Hepatocyte (in vitro differentiated cells): ENCODE measurements at regions not wholly inside any gene's neighbourhood (a gene's known extent, or its start where the extent isn't known, plus 50 kb on each side); places are given as distances from the start of the nearest gene placed in this dataset.

Experiments used
- DNase-seq: peaks from one replicate; pipeline ENCODE4 v3.0.0-alpha.2; 2016; ENCODE audit warnings: low spot score
- H2AFZ ChIP-seq: fragments of 200-600 bp; sonication (generic); 2 replicates; pipeline ENCODE4 v1.6.0; 2016; ENCODE audit warnings: antibody characterized with exemption, mild to moderate bottlenecking
- H3K27ac ChIP-seq: fragments of 200-600 bp; sonication (generic); 2 replicates; pipeline ENCODE4 v1.5.1; 2016; ENCODE audit warnings: mild to moderate bottlenecking
- H3K27me3 ChIP-seq: fragments of 200-600 bp; sonication (generic); 2 replicates; pipeline ENCODE4 v1.6.1; 2016
- H3K36me3 ChIP-seq: fragments of 200-600 bp; sonication (generic); replicated peaks from 2 replicates; pipeline ENCODE4 v1.5.1; 2016; ENCODE audit warnings: low read depth; ENCODE audit not compliant: insufficient read depth
- H3K4me1 ChIP-seq: fragments of 200-600 bp; sonication (generic); 2 replicates; pipeline ENCODE4 v1.5.1; 2016; ENCODE audit warnings: mild to moderate bottlenecking, moderate library complexity; ENCODE audit not compliant: insufficient read depth
- H3K4me2 ChIP-seq: fragments of 200-600 bp; sonication (generic); 2 replicates; pipeline ENCODE4 v1.6.0; 2016
- H3K4me3 ChIP-seq: fragments of 200-600 bp; sonication (generic); 2 replicates; pipeline ENCODE4 v1.5.1; 2016; ENCODE audit warnings: mild to moderate bottlenecking
- H3K79me2 ChIP-seq: fragments of 200-600 bp; sonication (generic); 2 replicates; pipeline ENCODE4 v1.6.0; 2017; ENCODE audit warnings: mild to moderate bottlenecking
- H3K9me2 ChIP-seq: fragments of 200-600 bp; sonication (generic); replicated peaks from 2 replicates; pipeline ENCODE4 v1.6.0; 2017; ENCODE audit warnings: mild to moderate bottlenecking; ENCODE audit not compliant: insufficient read depth
- H3K9me3 ChIP-seq: fragments of 200-600 bp; sonication (generic); 2 replicates; pipeline ENCODE4 v1.5.1; 2016; ENCODE audit warnings: low read depth, mild to moderate bottlenecking
- H4K20me1 ChIP-seq: fragments of 200-600 bp; sonication (generic); 2 replicates; pipeline ENCODE4 v1.6.0; 2016; ENCODE audit warnings: mild to moderate bottlenecking; ENCODE audit not compliant: insufficient read depth, poor library complexity, severe bottlenecking
- EZH2 ChIP-seq: fragments of 200-600 bp; sonication (generic); IDR thresholded peaks from 2 replicates; pipeline ENCODE4 v1.6.1; 2016; ENCODE audit warnings: antibody characterized with exemption, mild to moderate bottlenecking, borderline replicate concordance
- EZH2phosphoT487 ChIP-seq: fragments of 200-600 bp; sonication (generic); IDR thresholded peaks from one replicate; pipeline ENCODE4 v1.6.1; 2018; ENCODE audit warnings: antibody characterized with exemption, mild to moderate bottlenecking, low read depth, moderate library complexity; ENCODE audit not compliant: unreplicated experiment, severe bottlenecking
- WGBS: methylation state at CpG from one replicate; pipeline ENCODE4 v1.1.6; 2016; ENCODE audit warnings: low lambda C conversion rate; ENCODE audit errors: missing lambda C conversion rate; 5-methylcytosine and 5-hydroxymethylcytosine counted together
- TF ChIP-seq, protein P1 (sequence below): fragments of 200-600 bp; sonication (generic); IDR thresholded peaks from 2 replicates; pipeline ENCODE4 v1.5.1; 2016; ENCODE audit warnings: antibody characterized with exemption, mild to moderate bottlenecking; ENCODE audit not compliant: poor library complexity

- H3K4me1 ChIP-seq = peaks cover 9% of the 10 kb centered on the region
- H2AFZ ChIP-seq = no peak overlapping the region
- H4K20me1 ChIP-seq = no peaks in the 10 kb centered on the region
- H3K27ac ChIP-seq = no peak overlapping the region
- no peak for DNase-seq
- no peaks in the 10 kb centered on the region for H3K79me2 ChIP-seq
- no peaks in the 10 kb centered on the region for H3K36me3 ChIP-seq
- H3K9me2 ChIP-seq = no peaks in the 10 kb centered on the region
- H3K4me2 ChIP-seq = no peak overlapping the region
- 72% methylated on average over 4 of the region's 4 CpGs for WGBS
- H3K4me3 ChIP-seq = no peak overlapping the region
- H3K27me3 ChIP-seq = no peaks in the 10 kb centered on the region
- TF ChIP-seq, protein P1, sequence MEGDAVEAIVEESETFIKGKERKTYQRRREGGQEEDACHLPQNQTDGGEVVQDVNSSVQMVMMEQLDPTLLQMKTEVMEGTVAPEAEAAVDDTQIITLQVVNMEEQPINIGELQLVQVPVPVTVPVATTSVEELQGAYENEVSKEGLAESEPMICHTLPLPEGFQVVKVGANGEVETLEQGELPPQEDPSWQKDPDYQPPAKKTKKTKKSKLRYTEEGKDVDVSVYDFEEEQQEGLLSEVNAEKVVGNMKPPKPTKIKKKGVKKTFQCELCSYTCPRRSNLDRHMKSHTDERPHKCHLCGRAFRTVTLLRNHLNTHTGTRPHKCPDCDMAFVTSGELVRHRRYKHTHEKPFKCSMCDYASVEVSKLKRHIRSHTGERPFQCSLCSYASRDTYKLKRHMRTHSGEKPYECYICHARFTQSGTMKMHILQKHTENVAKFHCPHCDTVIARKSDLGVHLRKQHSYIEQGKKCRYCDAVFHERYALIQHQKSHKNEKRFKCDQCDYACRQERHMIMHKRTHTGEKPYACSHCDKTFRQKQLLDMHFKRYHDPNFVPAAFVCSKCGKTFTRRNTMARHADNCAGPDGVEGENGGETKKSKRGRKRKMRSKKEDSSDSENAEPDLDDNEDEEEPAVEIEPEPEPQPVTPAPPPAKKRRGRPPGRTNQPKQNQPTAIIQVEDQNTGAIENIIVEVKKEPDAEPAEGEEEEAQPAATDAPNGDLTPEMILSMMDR = no peak
- TF ChIP-seq EZH2phosphoT487 = no peak
- TF ChIP-seq EZH2 = no peak
- no peaks in the 10 kb centered on the region for H3K9me3 ChIP-seq
Measured at GRCh38 chr6:145245119-145245518, 490.2 kb downstream of the EPM2A start.

- WGBS = 80% methylated on average over 6 of the region's 6 CpGs
- no peak overlapping the region for H2AFZ ChIP-seq
Measured at GRCh38 chr6:145247692-145248419, 487.5 kb downstream of the EPM2A start.

DNA sequence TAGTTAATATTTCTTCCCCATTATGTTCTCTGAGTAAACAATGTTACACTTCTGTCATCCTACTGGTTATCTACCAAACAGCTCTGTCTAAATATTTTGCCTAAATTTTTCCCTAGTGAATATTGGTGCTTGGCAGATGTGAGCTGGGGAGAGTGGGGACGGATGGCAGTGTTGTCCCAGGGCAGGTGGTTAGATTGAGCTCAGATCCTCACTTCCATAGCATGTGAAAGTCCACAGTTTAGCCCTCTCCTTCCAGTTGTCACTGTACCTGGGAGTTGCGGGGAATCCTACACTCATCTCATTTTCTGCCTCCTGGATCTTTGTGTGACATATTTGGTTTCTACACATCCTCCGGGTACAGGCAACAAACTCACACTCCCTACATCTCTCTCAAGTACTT is 484.9 kb downstream of the EPM2A start:
- Histone ChIP-seq H3K9me2 (no peaks in the 10 kb centered on the region), H3K36me3 (no peaks in the 10 kb centered on the region), H3K4me2 (no peak overlapping the region), H3K4me3 (no peak overlapping the region), H3K9me3 (no peaks in the 10 kb centered on the region), H4K20me1 (no peaks in the 10 kb centered on the region), H3K4me1 (peaks cover 1% of the 10 kb centered on the region), H3K27ac (no peak overlapping the region), H3K27me3 (no peaks in the 10 kb centered on the region), H3K79me2 (no peaks in the 10 kb centered on the region), H2AFZ (no peak overlapping the region)
- WGBS = 88% methylated on average over 3 of the region's 3 CpGs
- TF ChIP-seq EZH2 (no peak), EZH2phosphoT487 (no peak)
- TF ChIP-seq, protein P1 = no peak
- DNase-seq = no peak

More at GRCh38 chr6:145247692-145248419, 487.5 kb downstream of the EPM2A start:
- Histone ChIP-seq H3K4me3 (no peak overlapping the region), H4K20me1 (no peaks in the 10 kb centered on the region), H3K9me3 (no peaks in the 10 kb centered on the region), H3K36me3 (no peaks in the 10 kb centered on the region), H3K79me2 (no peaks in the 10 kb centered on the region), H3K27me3 (no peaks in the 10 kb centered on the region), H3K4me2 (no peak overlapping the region), H3K4me1 (peaks cover 9% of the 10 kb centered on the region), H3K27ac (no peak overlapping the region), H3K9me2 (no peaks in the 10 kb centered on the region)
- TF ChIP-seq, protein P1 = no peak
- no peak for TF ChIP-seq EZH2
- no peak for TF ChIP-seq EZH2phosphoT487
- no peak for DNase-seq

GRCh38 chr6:145252737-145253136 is 482.6 kb downstream of the EPM2A start:
- H3K79me2 ChIP-seq = no peaks in the 10 kb centered on the region
- H3K4me1 ChIP-seq = no peaks in the 10 kb centered on the region
- H3K9me2 ChIP-seq = no peaks in the 10 kb centered on the region
- no peaks in the 10 kb centered on the region for H3K27me3 ChIP-seq
- H4K20me1 ChIP-seq = no peaks in the 10 kb centered on the region
- H2AFZ ChIP-seq = no peak overlapping the region
- no peaks in the 10 kb centered on the region for H3K36me3 ChIP-seq
- no peaks in the 10 kb centered on the region for H3K9me3 ChIP-seq
- TF ChIP-seq EZH2phosphoT487 (no peak), EZH2 (no peak)
- TF ChIP-seq, protein P1 = no peak
- H3K4me2 ChIP-seq = no peak overlapping the region
- DNase-seq = no peak
- H3K27ac ChIP-seq = no peak overlapping the region
- H3K4me3 ChIP-seq = no peak overlapping the region
